Mesenchymal stem cell (in vitro differentiated cells and primary cell): ENCODE measurements at regions not wholly inside any gene's neighbourhood (a gene's known extent, or its start where the extent isn't known, plus 50 kb on each side); places are given as distances from the start of the nearest gene placed in this dataset.

ENCODE experiments used
- DNase-seq: peaks from one replicate; pipeline ENCODE4 v3.0.0-alpha.2; 2013
- H2AFZ ChIP-seq: one replicate; pipeline ENCODE4 v1.6.1; 2013; ENCODE audit warnings: low read depth, mild to moderate bottlenecking, control low read depth, inconsistent platforms, low read length, moderate library complexity
- H2AK5ac ChIP-seq: 2 replicates; pipeline ENCODE4 v1.6.1; 2013; ENCODE audit warnings: low read length, moderate library complexity, mild to moderate bottlenecking, inconsistent platforms; ENCODE audit not compliant: severe bottlenecking
- H2BK120ac ChIP-seq: one replicate; pipeline ENCODE4 v1.6.1; 2013; ENCODE audit warnings: low read depth, mild to moderate bottlenecking, inconsistent platforms, low read length, moderate library complexity
- H2BK12ac ChIP-seq, 2 experiments: one replicate each; pipeline ENCODE4 v1.6.1; 2013; ENCODE audit warnings: inconsistent platforms in 2 of 2, low read length in 2 of 2, mild to moderate bottlenecking in 2 of 2, moderate library complexity in 2 of 2, control low read depth in 1 of 2
- H2BK15ac ChIP-seq: one replicate; pipeline ENCODE4 v1.6.1; 2013; ENCODE audit warnings: mild to moderate bottlenecking, low read depth, inconsistent platforms; ENCODE audit not compliant: poor library complexity, severe bottlenecking
- H2BK5ac ChIP-seq: 2 replicates; pipeline ENCODE4 v1.6.1; 2013; ENCODE audit warnings: low read depth, mild to moderate bottlenecking, low read length, control low read depth, inconsistent platforms; ENCODE audit not compliant: poor library complexity, severe bottlenecking
- H3K14ac ChIP-seq, 2 experiments: one replicate each; pipeline ENCODE4 v1.6.1; 2013; ENCODE audit warnings: inconsistent platforms in 2 of 2, low read length in 2 of 2, control low read depth in 1 of 2, mild to moderate bottlenecking in 1 of 2, moderate library complexity in 1 of 2
- H3K18ac ChIP-seq, 2 experiments: one replicate each; pipeline ENCODE4 v1.6.1; 2013; ENCODE audit warnings: inconsistent platforms in 2 of 2, low read length in 2 of 2, control low read depth in 1 of 2, low read depth in 1 of 2, mild to moderate bottlenecking in 1 of 2
- H3K23ac ChIP-seq, 2 experiments: one replicate each; pipeline ENCODE4 v1.6.1; 2013; ENCODE audit warnings: inconsistent platforms in 2 of 2, low read length in 2 of 2, mild to moderate bottlenecking in 2 of 2, moderate library complexity in 2 of 2, control low read depth in 1 of 2
- H3K27ac ChIP-seq: 2 replicates; pipeline ENCODE4 v1.5.1; 2013; ENCODE audit warnings: mild to moderate bottlenecking, moderate library complexity, low read length, control low read depth, inconsistent platforms; ENCODE audit not compliant: poor library complexity, severe bottlenecking
- H3K27me3 ChIP-seq, 2 experiments: 2 replicates each; pipeline versions ENCODE4 v1.6.1 to v1.7.0; 2013; ENCODE audit warnings: low read length in 2 of 2, mild to moderate bottlenecking in 2 of 2, moderate library complexity in 2 of 2, control low read depth in 1 of 2, inconsistent platforms in 1 of 2; ENCODE audit not compliant: control insufficient read depth in 1 of 2, insufficient read depth in 1 of 2
- H3K36me3 ChIP-seq, 2 experiments: 2 replicates each; pipeline versions ENCODE4 v1.6.1 to v1.7.0; 2013; ENCODE audit warnings: low read length in 2 of 2, control low read depth in 1 of 2, inconsistent platforms in 1 of 2, low read depth in 1 of 2, mild to moderate bottlenecking in 1 of 2; ENCODE audit not compliant: insufficient read depth in 2 of 2, control insufficient read depth in 1 of 2
- H3K4ac ChIP-seq, 2 experiments: one replicate each; pipeline ENCODE4 v1.6.1; 2013; ENCODE audit warnings: inconsistent platforms in 2 of 2, low read length in 2 of 2, mild to moderate bottlenecking in 2 of 2, moderate library complexity in 2 of 2, control low read depth in 1 of 2, low read depth in 1 of 2
- H3K4me1 ChIP-seq: 2 replicates; pipeline ENCODE4 v1.6.1; 2013; ENCODE audit warnings: low read depth, low read length, control low read depth; ENCODE audit not compliant: control insufficient read depth, insufficient read depth
- H3K4me2 ChIP-seq: 2 replicates; pipeline ENCODE4 v1.6.1; 2013; ENCODE audit warnings: low read length, mild to moderate bottlenecking, inconsistent platforms; ENCODE audit not compliant: poor library complexity, severe bottlenecking
- H3K4me3 ChIP-seq, 2 experiments: 2 replicates each; pipeline versions ENCODE4 v1.5.1 to v1.7.0; 2013; ENCODE audit warnings: low read length in 2 of 2, mild to moderate bottlenecking in 2 of 2, control low read depth in 1 of 2, low read depth in 1 of 2; ENCODE audit not compliant: insufficient read depth in 1 of 2
- H3K79me1 ChIP-seq: replicated peaks from 2 replicates; pipeline ENCODE4 v1.6.1; 2013; ENCODE audit warnings: mild to moderate bottlenecking, control low read depth, low read length, inconsistent platforms; ENCODE audit not compliant: poor library complexity, severe bottlenecking
- H3K9ac ChIP-seq: 2 replicates; pipeline ENCODE4 v1.7.0; 2013; ENCODE audit warnings: mild to moderate bottlenecking, low read length, moderate library complexity
- H3K9me3 ChIP-seq: 2 replicates; pipeline ENCODE4 v1.7.0; 2013; ENCODE audit warnings: mild to moderate bottlenecking, low read length; ENCODE audit not compliant: control insufficient read depth
- H4K8ac ChIP-seq: one replicate; pipeline ENCODE4 v1.6.1; 2013; ENCODE audit warnings: inconsistent platforms, mild to moderate bottlenecking, low read length, moderate library complexity
- H4K91ac ChIP-seq: one replicate; pipeline ENCODE4 v1.6.1; 2013; ENCODE audit warnings: mild to moderate bottlenecking, low read length, inconsistent platforms
- WGBS: methylation state at CpG from one replicate; pipeline ENCODE4 v1.1.7; 2013; ENCODE audit warnings: mixed read lengths; 5-methylcytosine and 5-hydroxymethylcytosine counted together

DNA sequence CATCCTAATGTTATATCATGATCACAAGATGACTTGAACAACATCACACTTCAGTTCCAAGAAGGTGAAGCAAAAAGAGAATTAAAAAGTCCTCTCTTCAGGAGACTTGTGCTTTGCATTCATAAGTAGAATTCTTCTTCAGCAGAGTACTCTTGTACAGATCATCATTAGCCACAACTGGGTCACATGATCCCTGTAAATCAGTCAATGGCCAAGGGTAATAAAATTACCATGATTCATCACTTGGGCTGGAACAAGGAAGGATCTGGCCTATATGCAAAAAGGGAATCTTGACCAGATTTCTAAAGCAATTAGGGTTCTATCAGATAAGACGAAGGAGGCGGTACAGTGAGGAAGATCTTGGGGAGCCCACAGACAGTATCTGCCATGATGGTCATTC lies 458.0 kb upstream of the DEPDC1 start:
- peak overlapping the region; percentile 9 for H3K9ac ChIP-seq
- no peak overlapping the region for H3K4me3 ChIP-seq
- H3K27ac ChIP-seq, result no peak overlapping the region
- H3K36me3 ChIP-seq, result no peaks in the 10 kb centered on the region
- no peak overlapping the region for H3K23ac ChIP-seq
- no peaks in the 10 kb centered on the region for H3K4me1 ChIP-seq
- DNase-seq, result peak; percentile 30
- no peaks in the 10 kb centered on the region for H3K9me3 ChIP-seq
- no peak overlapping the region for H2BK12ac ChIP-seq
- H3K4ac ChIP-seq, result no peak overlapping the region
- H2AFZ ChIP-seq, result no peak overlapping the region
- no peak overlapping the region for H2BK5ac ChIP-seq
- H2BK15ac ChIP-seq, result no peak overlapping the region
- H3K14ac ChIP-seq, result no peak overlapping the region
- 100% methylated on average over 2 of the region's 2 CpGs for WGBS
- no peak overlapping the region for H2AK5ac ChIP-seq
- H3K18ac ChIP-seq, result no peak overlapping the region
- H3K79me1 ChIP-seq, result no peaks in the 10 kb centered on the region
- H3K27me3 ChIP-seq, result no peaks in the 10 kb centered on the region
- H3K4me2 ChIP-seq, result no peak overlapping the region
- no peak overlapping the region for H4K8ac ChIP-seq
- H2BK120ac ChIP-seq, result no peak overlapping the region
- no peak overlapping the region for H4K91ac ChIP-seq

DNA sequence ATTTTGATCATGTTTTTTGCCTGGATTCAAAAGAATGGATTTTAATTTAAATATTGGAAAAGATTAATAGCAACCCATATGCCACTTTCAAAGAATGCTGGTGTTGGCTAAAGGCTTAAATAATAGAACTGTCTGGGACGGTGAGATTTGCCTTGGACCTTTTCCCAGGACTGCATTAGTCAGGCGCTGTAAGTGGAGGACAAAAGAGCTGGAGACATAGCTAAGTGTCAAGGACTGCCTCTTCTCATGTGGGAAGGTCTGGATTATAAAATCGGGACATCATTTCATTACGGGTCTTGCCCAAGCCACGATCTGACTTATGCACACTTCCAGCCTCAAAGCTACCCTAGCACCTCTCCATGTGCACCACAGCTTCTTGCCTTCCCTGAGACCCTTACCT lies 458.5 kb upstream of the DEPDC1 start:
- Histone ChIP-seq H2AK5ac (no peak overlapping the region), H3K14ac (no peak overlapping the region), H3K4me3 (no peak overlapping the region), H2AFZ (no peak overlapping the region), H4K91ac (no peak overlapping the region), H3K9me3 (no peaks in the 10 kb centered on the region), H3K27me3 (no peaks in the 10 kb centered on the region), H3K23ac (no peak overlapping the region), H3K4ac (no peak overlapping the region), H3K27ac (no peak overlapping the region), H2BK15ac (no peak overlapping the region), H4K8ac (no peak overlapping the region), H3K4me2 (no peak overlapping the region), H3K18ac (no peak overlapping the region), H3K36me3 (no peaks in the 10 kb centered on the region), H2BK120ac (no peak overlapping the region), H2BK12ac (no peak overlapping the region), H2BK5ac (no peak overlapping the region), H3K9ac (peak overlapping the region; percentile 7), H3K4me1 (no peaks in the 10 kb centered on the region), H3K79me1 (no peaks in the 10 kb centered on the region)
- 96% methylated on average over 5 of the region's 5 CpGs for WGBS
- no peak for DNase-seq

DNA sequence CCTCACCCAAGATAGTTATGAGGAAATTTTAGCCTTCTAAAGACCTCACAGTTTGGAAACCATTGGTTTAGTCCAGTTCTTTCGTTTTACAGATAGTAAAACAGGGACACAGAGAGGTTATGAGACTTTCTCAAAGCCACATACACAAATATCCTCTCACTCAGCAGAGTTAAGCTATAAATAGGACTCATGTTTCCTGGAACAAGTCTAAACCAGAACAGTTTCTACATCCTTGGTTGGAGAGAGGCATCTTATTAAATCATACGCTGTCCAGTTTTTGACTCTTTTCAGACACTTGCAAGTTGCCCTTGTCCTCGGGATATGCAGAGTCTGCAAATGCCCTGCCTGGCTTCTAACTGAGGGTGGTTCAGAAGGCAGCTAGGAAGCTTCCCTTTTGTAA lies 462.1 kb upstream of the DEPDC1 start:
- peak; percentile 8 for DNase-seq
- no peak overlapping the region for H2BK15ac ChIP-seq

DNA sequence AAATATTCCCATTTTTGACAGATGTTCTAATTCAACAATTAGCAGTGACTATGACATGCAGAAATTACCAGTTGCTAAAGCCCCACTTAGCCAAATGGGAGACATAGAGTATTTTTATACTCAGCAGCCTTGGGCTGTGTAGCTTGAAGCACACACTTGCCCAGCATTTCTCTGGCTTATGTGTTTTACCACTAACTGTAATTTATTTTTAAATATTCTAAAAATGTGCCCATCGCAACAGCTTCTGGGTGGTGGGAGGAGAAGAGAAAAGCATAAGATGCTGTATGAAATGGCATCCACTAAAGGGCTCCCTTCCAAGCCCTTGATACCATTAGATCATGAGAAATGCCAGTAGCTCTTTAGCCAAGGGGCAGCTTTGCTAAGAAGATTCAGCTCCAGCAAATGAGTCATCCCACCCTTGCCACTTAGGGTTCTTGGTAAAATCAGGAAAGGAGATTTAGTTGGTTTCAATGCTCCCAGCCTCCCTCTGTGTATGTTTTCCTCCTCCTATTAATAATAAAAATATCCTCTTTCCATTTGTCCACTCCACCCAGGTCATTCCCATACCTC lies 462.7 kb upstream of the DEPDC1 start:
- Histone ChIP-seq H3K18ac (no peak overlapping the region), H3K14ac (no peak overlapping the region), H4K8ac (no peak overlapping the region), H2AFZ (no peak overlapping the region), H3K4me2 (no peak overlapping the region), H3K9me3 (no peaks in the 10 kb centered on the region), H3K36me3 (no peaks in the 10 kb centered on the region), H2BK120ac (no peak overlapping the region), H3K23ac (no peak overlapping the region), H3K27me3 (no peaks in the 10 kb centered on the region), H3K27ac (no peak overlapping the region), H3K4me1 (no peaks in the 10 kb centered on the region), H3K4me3 (no peak overlapping the region), H3K9ac (no peak overlapping the region), H2AK5ac (no peak overlapping the region), H2BK15ac (no peak overlapping the region), H2BK12ac (no peak overlapping the region), H3K79me1 (no peaks in the 10 kb centered on the region), H4K91ac (no peak overlapping the region), H2BK5ac (no peak overlapping the region), H3K4ac (no peak overlapping the region)
- no peak for DNase-seq
- WGBS, result 100% methylated on average over 1 of the region's 1 CpG

More for the DNA sequence above, 462.1 kb upstream of the DEPDC1 start:
- Histone ChIP-seq H3K4me1 (no peaks in the 10 kb centered on the region), H2AK5ac (no peak overlapping the region), H3K23ac (no peak overlapping the region), H3K27ac (no peak overlapping the region), H3K36me3 (no peaks in the 10 kb centered on the region), H2AFZ (no peak overlapping the region), H3K79me1 (no peaks in the 10 kb centered on the region), H2BK12ac (no peak overlapping the region), H2BK5ac (no peak overlapping the region), H2BK120ac (no peak overlapping the region), H3K4me3 (no peak overlapping the region), H4K8ac (no peak overlapping the region), H3K4me2 (no peak overlapping the region), H4K91ac (no peak overlapping the region), H3K14ac (no peak overlapping the region), H3K9me3 (no peaks in the 10 kb centered on the region), H3K18ac (no peak overlapping the region), H3K4ac (no peak overlapping the region), H3K27me3 (no peaks in the 10 kb centered on the region), H3K9ac (no peak overlapping the region)
- WGBS, result 63% methylated on average over 3 of the region's 3 CpGs
